Mucosa of descending colon (tissue), 3 donors: ENCODE measurements at regions not wholly inside any gene's neighbourhood (a gene's known extent, or its start where the extent isn't known, plus 50 kb on each side); places are given as distances from the start of the nearest gene placed in this dataset.
A peak's percentile ranks its signal among the peaks of the same experiment; 100 is the strongest.

Experiments
- ATAC-seq: fragments of 200-7000 bp; cut with Tn5 transposase; one replicate; pipeline ENCODE4 v1.9.1; 2020; ENCODE audit warnings: mild to moderate bottlenecking, moderate library complexity
- DNase-seq, 3 donors: peaks; one replicate each; pipeline ENCODE4 v3.0.0-alpha.2; 2020
- H3K36me3 ChIP-seq: fragments of 200-600 bp; one replicate; pipeline ENCODE4 v1.8.0; 2021; ENCODE audit warnings: low read depth, mild to moderate bottlenecking
- H3K4me1 ChIP-seq: fragments of 200-600 bp; one replicate; pipeline ENCODE4 v1.8.0; 2021; ENCODE audit warnings: low read depth, mild to moderate bottlenecking
- H3K4me3 ChIP-seq: fragments of 200-600 bp; one replicate; pipeline ENCODE4 v1.8.0; 2021; ENCODE audit warnings: mild to moderate bottlenecking
- H3K9me3 ChIP-seq: fragments of 200-600 bp; one replicate; pipeline ENCODE4 v1.8.0; 2021; ENCODE audit warnings: mild to moderate bottlenecking
- CTCF ChIP-seq: fragments of 200-600 bp; IDR thresholded peaks from one replicate; pipeline ENCODE4 v1.8.0; 2022; ENCODE audit warnings: antibody characterized with exemption, mild to moderate bottlenecking
- intact Hi-C, 2 donors: fragments of 100-400 bp; cut with DNase I in 1 of 2; cut with micrococcal nuclease in 1 of 2; formaldehyde crosslinking; loops; one replicate each; pipeline versions ENCODE4 v1.11.0 to v1.11.1; 2022; cut with DNase I, micrococcal nuclease
- donor health status: DM: no; HTN: no; CAD: no; lungs with moderate emphysema.
- donor health status: DM: no; HTN: no; CAD: no.
- donor health status: DM: no; HTN: yes; CAD: no.

GRCh38 chr13:110794209-110794608 is 80.7 kb downstream of the ING1 start:
- H3K36me3 ChIP-seq: no peaks in the 10 kb centered on the region
- DNase-seq (no peak), ATAC-seq (no peak)
- H3K4me1 ChIP-seq: no peaks in the 10 kb centered on the region
- H3K4me3 ChIP-seq: no peak overlapping the region
- no peak for TF ChIP-seq CTCF
- H3K9me3 ChIP-seq: peaks cover 11% of the 10 kb centered on the region
- intact Hi-C loops: no loop called here

GRCh38 chr13:110797230-110797877 is 83.9 kb downstream of the ING1 start:
- TF ChIP-seq CTCF: no peak
- ATAC-seq (peak; percentile 32), DNase-seq (no peak)
- intact Hi-C loops: no loop called here
- H3K36me3 ChIP-seq: no peaks in the 10 kb centered on the region
- no peak overlapping the region for H3K4me3 ChIP-seq
- no peaks in the 10 kb centered on the region for H3K4me1 ChIP-seq
- H3K9me3 ChIP-seq: peaks cover 5% of the 10 kb centered on the region

GRCh38 chr13:110798081-110798994 is 84.8 kb downstream of the ING1 start:
- intact Hi-C loops: no loop called here
- no peak for ATAC-seq
- H3K9me3 ChIP-seq: no peaks in the 10 kb centered on the region

GRCh38 chr13:110799246-110800236 is 86.0 kb downstream of the ING1 start:
- no peak for DNase-seq
- peak; percentile 43 for ATAC-seq
- intact Hi-C loops: no loop called here

More at GRCh38 chr13:110798081-110798994, 84.8 kb downstream of the ING1 start:
- Histone ChIP-seq H3K4me1 (no peaks in the 10 kb centered on the region), H3K36me3 (no peaks in the 10 kb centered on the region), H3K4me3 (no peak overlapping the region)
- no peak for TF ChIP-seq CTCF
- no peak for DNase-seq

More at GRCh38 chr13:110799246-110800236, 86.0 kb downstream of the ING1 start:
- Histone ChIP-seq H3K9me3 (no peaks in the 10 kb centered on the region), H3K36me3 (no peaks in the 10 kb centered on the region), H3K4me3 (no peak overlapping the region), H3K4me1 (no peaks in the 10 kb centered on the region)
- TF ChIP-seq CTCF: no peak
